ENCODE measurements at regions not wholly inside any gene's neighbourhood (a gene's known extent, or its start where the extent isn't known, plus 50 kb on each side); places are given as distances from the start of the nearest gene placed in this dataset.
A peak's percentile ranks its signal among the peaks of the same experiment; 100 is the strongest.
"Not testable (repeated sequence)": the region's sequence is repeated elsewhere in the genome, so short reads cannot be mapped to it uniquely, and the experiment has no call there.

DNA sequence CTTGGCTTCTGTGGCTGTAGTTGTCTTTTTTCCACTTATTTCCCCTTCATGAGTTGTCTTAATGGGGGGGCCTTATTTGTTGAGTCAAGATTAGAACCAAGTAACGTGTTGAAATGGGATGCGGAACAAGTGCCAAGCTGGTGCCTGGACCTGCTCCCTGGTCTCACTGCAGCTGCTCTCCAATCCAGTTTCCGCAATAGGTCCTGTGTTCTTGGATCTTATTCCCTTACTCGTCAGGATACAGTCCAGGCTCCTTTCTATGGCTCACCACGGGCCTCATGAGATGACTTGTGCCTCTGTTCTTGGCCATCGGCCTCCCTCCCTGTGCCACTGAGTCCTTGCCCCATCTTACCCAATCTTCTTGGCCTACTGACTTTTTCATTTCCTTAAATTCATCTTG lies 159.6 kb upstream of the CADM1 start:
- no peak for DNase-seq (ENCODE audit: low spot score)

DNA sequence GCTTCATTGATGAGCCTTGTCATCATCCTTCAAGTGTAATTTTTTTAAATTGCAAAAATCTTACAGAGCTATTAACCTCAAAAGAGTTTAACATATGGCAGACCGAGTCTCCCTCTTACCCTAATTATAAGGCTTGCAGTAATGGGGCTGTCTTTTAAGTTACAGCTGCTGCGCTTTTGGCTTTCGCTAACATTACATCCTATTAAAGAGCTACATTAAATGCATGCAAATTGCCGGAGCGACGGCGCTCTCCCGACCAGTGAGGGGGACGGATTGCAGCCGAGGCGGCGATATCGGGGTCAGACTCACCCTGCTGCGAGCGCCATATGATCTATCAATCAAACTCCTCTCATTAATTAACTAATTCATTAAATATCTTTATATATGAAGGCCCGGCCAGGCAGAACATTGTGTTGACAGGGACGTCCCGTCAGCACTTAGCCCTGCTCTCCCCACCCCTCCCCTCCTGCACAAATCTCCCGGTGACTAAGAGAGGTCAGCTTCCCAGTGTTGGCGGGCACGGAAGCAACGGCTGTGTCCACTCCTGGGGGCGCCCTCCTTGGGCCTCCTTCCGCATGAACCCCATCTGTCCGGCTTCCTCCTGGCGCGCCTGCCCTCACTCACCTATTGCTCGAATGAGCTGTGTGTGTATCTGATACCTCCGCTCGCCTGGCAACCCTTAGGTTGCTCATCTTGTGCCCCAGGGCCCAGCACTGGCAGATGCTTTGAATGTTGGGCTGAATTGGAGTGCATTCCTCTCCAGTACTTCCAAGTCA lies 156.0 kb upstream of the CADM1 start:
- no peak for DNase-seq (ENCODE audit: low spot score)

DNA sequence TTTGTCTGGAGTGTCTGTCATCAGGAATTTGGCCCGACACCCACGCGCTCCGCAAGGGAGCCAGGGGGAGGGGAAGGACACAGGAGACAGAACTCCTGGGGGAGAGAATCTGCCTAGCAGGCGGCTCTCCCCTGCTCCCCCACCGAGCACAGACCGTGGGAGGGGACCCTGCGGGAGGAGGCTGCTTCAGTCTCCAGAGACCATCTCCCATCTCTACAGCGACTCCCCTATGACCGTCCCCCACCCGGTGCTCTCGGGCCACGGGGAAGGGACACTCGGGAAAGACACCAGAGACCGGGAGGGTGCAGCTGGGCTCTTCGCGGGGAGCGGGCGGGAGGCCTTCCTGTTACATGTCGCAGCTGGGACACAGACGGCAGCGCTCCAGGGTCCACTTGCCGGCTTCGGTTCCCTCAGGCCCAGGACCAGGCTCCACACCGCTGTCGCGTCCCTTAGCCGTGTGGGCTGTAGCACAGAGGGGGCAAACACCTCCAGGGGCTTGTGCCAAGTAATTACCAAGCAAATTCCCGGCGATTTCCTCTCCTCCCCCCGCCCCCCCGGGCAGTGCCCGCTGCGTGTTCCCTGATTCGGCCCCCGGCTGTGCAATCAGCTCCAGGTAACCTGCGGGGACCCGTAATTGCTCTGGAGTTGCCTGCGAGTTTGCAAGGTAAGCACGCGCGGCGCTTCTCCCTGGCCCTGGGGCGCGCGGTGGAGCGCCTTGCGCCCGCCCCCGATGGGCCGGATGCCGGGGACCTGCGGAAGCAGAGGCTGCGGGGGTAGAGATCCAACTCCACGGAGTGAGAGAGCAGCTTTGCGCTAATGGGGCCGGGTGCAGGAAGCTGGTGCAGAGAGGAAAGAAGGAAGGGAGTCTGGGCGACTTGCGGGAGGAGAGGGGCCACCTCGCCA lies 155.1 kb upstream of the CADM1 start:
- DNase-seq (ENCODE audit: low spot score), result no peak

DNA sequence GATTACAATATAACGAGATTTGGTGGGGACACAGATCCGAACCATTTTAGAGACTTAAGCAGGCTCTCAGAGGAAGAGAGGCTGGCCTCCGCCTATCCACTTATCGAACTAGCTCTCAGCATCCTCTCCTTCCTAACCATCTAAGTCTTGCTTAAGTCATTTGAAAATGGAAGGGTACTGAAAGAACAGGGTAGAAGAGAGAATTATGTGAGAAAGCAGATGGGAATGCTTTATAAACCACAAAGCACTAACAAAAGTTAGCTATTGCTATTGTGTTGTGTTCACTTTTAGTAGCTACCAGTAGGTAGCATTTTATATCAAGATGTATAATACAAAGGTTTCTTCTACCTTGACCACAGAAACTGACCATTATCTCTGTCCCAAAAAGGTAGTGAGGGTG lies 153.4 kb upstream of the CADM1 start:
- no peak for DNase-seq (ENCODE audit: low spot score)

DNA sequence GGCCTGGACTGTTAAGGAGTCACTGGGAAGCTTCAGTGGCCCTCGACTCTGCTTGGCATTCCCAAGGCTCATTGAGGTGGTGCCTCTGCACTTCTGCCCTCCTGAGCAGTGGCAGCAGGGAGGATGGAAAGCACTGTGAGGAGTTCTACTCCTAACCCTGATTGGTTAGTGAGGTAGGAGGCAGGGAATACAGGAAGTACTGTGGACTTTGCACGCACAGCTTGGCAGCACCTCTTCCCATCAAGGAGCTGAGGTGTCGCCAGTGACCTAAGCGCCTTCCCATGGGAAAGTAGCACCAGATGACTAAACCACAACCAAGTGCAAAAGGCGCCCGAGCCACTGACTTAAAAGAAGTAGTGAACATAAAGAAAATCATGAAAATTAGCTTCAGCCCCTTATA lies 152.5 kb upstream of the CADM1 start:
- peak; percentile 27 for DNase-seq (ENCODE audit: low spot score)

DNA sequence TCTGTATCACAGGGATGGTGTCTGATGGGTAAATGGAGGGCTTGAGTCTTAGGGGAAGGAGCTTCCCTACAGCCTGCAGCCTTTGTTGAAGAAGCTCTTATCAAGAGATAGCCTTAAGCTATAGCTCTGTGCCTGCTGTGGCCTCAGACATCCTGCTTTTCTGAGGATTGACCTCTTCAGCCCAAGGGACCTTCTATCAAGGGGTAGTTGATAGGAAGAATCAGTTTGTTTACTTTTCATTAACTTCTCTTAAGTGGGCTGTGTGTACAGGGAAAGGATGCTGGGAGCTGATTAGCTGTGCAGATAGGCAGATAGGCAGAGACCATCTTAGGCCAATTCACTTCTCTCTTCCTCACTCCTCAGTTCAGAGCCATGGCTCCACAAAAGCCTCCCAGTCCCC lies 151.8 kb upstream of the CADM1 start:
- DNase-seq (ENCODE audit: low spot score), result no peak

DNA sequence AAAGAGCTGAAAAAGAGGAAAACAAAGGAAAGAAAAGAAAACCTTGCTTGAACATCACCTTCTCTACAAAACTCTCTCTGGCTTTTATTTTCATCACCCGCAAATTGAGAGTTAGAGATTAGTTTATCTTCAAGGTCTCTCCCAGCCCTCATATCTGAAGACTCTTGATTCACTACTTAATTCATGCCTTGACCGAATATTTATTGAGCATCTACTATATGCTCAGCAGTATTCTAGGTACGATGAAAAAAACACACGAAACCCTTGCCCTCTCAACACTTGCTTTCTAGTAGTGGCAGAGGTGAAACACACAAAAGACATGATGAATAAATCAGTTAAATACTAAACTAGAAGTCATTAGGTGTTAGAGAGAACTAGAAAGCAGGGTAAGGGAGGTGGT lies 150.6 kb upstream of the CADM1 start:
- no peak for DNase-seq (ENCODE audit: low spot score)

DNA sequence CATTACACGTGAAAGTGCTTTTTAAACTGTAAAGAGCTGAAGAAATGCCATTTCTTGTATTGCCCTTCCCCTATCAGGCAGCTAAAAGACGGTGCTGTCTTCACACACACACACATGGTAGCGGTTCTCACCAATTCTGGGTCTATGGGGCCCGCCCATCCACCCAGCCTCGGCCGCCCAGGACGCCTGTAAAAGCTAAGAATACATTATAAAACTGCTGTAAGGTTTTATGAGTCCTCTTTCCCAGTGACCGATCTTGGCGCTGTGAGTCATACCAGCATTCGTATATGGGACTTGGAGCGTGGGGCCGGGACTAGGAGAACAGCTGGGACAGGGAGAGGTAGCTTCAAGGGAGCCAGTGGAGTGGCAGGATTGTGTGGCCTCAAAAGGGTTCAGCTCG lies 149.7 kb upstream of the CADM1 start:
- no peak for DNase-seq (ENCODE audit: low spot score)

DNA sequence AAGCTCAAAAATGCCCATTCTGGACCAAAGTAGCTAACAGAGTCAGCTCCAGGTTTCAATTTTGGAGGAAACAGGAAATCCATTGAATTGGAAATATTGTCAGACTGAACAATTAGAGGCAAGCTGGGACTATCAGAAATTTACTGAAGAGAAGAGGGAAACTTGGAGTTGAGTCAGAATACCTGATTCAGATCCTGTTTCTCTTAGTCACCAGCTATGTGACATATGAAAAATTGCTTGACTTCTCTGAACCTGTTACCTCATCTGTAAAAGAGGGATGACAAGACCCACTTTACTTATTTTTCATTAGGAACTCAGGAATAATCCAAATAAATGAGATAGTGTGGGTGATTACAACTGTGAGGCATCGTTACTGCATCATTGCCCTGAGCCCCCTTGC lies 148.9 kb upstream of the CADM1 start:
- no peak for DNase-seq (ENCODE audit: low spot score)

DNA sequence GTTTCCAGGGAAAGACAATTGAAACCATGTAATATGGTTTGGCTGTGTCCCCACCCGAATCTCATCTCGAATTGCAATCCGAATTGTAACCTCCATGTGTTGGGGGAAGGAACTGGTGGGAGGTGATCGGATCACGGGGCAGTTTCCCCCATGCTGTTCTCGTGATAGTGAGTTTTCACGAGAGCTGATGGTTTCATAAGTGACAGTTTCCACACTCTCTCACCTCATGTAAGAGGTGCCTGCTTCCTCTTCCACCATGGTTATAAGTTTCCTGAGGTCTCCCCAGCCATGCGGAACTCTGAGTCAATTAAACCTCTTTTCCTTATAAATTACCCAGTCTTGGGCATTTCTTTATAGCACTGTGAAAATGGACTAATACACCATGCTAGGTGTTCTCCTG lies 148.3 kb upstream of the CADM1 start:
- no peak for DNase-seq (ENCODE audit: low spot score)

DNA sequence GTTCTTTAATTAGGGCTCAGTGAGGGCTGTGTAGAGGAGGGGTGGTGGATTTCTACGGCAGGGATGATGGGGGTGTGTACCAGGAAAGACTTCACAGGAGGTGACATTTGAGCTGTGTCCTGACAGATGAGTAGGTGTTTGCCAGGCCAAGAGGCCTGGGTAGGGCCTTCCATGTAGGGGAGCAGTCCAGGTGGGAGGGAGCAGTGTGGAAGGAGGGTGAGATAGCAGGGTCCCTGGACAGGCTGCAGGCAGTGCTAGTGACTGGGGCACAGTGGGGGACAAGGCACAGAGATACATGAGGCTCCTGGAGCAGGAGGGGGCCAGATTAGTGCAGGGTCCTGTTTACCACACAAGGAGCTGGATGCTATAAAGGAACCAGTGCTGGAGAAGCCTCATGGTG lies 147.9 kb upstream of the CADM1 start:
- no peak for DNase-seq (ENCODE audit: low spot score)

DNA sequence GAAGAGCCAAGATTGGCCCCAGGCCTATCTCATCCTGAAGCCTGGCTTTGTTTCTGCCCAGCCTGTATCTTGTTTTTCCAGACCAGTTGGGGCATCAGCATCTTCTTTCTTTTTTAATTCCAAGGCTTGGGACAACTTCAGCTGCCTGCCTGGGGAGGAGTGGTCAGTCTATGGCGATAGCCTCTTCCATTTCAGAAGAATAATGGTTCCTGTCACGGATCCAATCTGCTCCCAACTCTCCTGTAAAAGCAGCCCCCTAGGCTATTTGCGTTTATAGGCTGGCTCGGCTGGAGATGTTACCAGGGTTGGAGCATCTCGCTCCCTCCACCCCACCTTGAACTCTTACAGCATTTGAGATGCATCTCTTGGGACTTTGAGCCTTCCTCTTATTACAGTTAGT lies 145.2 kb upstream of the CADM1 start:
- DNase-seq (ENCODE audit: low spot score), result no peak

DNA sequence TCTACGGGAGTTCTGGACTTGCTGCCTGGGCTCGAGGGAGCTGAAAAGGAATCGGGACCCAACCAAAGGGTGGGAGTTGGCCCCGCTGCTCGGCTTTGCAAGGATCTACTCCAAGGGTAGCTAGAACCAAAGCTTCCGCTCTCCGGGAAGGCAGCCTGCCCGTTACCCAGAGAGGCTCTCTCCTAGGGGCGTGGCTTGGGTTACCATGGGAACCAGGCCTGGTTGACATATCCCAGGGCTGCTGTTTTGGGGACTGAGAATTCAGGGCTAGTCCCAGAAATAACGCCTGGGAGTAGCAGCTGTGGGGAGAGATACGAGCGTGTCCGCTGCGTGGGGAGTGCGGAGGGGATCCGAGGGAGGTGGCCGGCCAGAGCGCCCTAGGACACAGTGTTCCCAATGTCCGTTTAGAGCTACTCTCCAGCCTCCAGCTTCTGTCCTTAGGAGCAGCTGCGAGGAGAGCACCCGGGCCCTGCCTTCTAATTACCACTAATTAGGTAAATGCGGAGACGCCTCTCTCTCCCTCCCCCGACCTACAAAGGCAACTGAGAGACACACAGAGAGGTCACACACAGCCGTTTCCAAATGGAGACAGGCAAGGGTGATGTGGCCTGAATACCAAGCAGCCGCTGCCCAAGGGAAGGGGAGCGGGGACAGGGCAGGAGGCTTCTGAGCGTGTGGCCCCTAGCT lies 141.6 kb upstream of the CADM1 start:
- DNase-seq (ENCODE audit: low spot score), result no peak

DNA sequence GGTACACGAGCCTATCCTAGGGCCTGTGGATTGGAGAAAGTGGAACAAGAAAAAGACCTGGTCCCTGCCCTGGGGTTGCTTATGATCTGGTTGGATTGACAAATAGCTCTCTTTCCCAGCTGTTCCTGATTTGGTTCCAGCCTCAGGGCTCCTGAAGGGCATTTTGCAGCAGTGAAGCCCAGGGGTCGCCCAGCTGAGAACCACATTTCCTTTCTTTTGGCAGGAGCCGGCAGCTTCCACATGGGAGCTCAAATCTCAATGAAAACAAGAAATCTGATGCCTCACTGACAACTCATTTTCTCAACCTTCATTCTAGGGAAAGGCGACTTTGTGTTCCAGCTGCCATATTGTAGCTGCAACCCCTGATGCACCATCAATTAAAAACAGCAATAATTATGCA lies 140.6 kb upstream of the CADM1 start:
- no peak for DNase-seq (ENCODE audit: low spot score)

DNA sequence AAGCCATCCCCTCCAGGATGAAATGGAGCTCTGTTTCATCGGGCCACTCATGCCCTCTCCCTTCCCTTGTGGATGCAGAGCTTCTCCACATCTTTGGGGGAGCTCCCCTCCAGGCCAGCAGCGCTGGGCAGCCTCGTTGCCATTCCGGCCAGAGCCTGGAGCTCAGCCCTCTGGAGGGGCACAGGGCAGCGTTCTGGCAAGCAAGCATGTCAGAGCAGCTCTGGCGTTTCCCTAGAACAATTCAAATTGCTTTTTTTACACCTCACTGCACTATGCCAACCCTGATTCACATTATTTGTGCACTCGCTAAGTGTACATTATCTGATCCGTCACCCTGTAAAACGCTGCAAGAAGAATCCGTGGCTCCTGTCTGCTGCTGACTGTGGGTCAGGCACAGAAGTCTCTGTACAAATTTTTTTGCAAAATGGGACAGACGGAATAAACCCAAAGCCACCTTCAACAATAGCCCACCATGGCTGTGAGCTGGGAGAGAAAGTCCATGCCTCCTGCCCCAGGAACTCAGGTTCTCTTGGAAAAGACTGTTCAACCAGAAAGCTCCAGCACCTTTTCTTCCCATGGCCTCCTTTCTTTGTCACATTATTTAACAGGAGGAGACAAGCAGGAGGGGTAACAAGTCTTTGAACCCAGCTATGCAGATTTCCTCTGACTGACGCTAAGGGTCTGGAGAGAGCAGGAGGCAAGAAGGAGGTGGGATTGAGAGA lies 139.5 kb upstream of the CADM1 start:
- DNase-seq (ENCODE audit: low spot score), result no peak

DNA sequence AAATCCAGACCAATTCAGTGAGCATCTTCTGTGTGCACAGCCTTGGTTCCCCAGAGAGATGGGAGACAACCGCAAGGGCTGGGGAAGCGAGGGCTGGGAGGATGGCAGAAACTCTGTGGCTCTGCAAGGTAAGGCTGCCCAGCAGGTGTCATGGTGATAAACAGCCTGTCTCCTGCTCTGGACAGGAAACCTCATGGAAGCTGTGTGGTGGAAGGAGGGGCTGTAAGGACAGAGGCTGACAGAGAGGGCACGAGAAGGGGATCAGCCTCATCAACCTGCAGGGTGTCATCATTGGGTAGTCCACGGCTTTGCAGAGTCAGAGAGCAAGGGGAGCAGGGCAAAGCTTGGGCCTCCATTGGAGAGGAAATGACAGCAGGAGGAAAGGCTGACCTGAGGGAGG lies 138.4 kb upstream of the CADM1 start:
- no peak for DNase-seq (ENCODE audit: low spot score)

DNA sequence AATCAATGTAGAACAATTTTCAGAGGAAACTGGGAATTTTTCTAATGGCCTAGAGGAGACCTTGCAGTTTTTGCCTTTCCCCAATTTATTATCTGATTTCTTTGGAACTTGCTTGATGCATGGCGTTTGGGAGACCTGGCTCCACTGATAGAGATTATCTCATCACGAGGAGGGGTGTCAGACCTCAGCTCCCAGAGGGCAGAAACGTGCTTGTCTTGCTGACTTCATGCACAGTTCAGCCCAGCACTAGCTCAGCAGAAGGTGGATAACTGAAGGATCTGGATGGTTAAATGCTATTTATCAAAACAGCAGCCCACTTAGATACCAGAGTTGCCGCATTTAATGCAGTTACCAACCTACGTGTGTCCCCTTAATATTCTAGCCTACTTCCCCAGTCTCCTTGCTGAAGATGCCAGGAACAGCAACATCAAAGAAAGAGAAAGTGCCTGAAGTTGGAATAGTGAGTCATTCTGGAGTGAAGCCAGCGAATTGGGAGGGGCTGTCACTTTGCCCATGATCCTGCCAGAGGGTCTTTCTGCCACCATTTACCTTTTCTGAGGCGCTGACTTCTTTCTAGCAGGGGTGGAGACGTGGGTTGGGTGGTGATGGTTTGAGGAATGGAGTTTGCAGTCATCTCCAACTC lies 133.5 kb upstream of the CADM1 start:
- DNase-seq (ENCODE audit: low spot score), result peak; percentile 59

DNA sequence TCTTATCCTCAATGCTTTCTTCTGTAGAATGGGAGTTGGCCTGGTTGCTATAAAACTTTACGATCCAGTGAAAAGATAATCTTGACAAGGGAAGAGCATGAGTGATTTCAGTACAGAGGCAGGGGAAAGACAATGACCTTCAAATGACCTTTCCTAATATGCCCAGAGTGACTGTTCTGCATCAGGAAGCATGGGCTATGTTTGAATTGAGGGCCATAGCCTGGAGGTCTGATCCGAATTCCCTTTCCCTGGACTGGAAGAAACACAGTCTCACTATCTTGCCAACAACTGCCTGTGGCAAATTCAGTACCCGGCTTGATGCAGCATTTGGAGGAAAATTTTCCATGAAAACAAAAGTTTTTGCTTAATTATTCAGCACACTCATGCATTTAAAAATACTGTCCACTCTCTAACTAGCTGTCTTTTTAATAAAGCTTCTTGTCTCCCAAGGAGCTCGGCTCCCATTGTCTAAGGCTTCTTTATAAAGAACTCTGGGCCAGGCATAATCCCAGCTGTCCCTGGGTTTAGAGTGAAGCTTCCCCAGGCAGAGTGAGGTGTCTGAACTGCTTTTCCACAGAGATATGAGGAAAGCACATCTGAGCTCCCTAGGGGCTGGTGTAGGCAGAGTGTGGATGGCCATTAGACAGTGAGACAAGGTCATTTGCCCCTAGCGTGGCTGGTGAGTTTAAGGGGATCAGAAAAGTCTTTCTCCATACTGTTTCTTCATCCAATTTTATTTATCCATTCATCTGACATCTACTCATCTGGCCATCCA lies 132.7 kb upstream of the CADM1 start:
- no peak for DNase-seq (ENCODE audit: low spot score)

DNA sequence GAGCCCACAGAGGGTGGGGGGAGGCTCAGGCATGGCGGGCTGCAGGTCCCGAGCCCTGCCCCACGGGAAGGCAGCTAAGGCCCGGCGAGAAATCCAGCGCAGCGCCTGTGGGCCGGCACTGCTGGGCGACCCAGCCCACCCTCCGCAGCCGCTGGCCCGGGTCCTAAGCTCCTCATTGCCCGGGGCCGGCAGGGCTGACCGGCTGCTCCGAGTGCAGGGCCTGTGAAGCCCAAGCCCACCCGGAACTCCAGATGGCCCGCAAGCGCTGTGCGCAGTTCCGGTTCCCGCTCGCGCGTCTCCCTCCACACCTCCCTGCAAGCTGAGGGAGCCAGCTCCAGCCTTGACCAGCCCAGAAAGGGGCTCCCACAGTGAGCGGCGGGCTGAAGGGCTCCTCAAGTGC lies 129.8 kb upstream of the CADM1 start:
- DNase-seq (ENCODE audit: low spot score), result not testable (repeated sequence)

DNA sequence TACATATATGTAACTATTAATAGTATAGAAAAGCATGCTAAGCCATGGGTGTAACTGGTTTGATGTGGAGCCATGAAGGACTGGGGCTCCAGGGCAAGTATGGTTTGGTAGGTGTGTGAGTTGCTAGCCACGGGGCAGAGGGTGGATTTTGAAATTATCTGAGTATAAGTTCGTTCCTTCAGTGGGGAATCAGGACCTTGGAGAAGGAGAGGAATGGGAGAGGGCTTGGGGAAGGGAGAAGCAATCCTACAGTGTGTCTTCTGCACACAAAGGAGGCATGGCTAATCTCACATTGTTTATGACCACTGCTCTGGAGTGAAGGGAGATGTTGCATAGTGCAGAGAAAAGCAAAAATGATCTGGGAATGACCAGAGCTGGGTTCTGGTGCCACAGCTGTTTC lies 127.8 kb upstream of the CADM1 start:
- DNase-seq (ENCODE audit: low spot score), result no peak

DNA sequence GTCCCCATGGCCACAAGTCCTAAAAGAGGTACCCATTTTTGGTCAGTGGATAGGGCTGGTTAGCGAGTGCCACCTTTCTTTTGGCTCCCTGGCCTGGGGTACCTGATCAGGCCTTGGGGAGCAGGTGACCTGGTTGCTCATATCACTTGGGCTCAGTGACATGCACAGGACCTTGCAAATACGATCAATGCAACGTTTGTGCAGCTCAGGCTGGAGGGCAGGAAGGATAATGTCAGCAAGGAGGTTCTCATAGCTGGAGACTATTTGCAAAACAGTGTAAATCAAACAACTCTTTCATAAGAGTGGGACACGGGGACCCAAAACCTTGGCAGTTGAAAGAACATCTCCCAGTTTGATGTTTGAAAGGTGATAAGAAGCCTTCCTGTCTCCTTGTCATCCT lies 127.4 kb upstream of the CADM1 start:
- DNase-seq (ENCODE audit: low spot score), result no peak
